Uterus (tissue), 2 donors: ENCODE measurements at regions not wholly inside any gene's neighbourhood (a gene's known extent, or its start where the extent isn't known, plus 50 kb on each side); places are given as distances from the start of the nearest gene placed in this dataset.

Source experiments
- POLR2A ChIP-seq, 2 donors: fragments of 450-650 bp; IDR thresholded peaks; one replicate each; pipeline ENCODE4 v1.6.1; 2016; ENCODE audit warnings: antibody characterized with exemption in 2 of 2, mild to moderate bottlenecking in 1 of 2, moderate library complexity in 1 of 2
- TF ChIP-seq, protein P1 (sequence below), 4 experiments: fragments of 200-600 bp in 2 of 4; fragments of 450-650 bp in 2 of 4; sonication (generic) in 2 of 4; IDR thresholded peaks; one replicate each; pipeline ENCODE4 v1.5.1; 2016 to 2019; ENCODE audit warnings: antibody characterized with exemption in 4 of 4, mild to moderate bottlenecking in 2 of 4, moderate library complexity in 1 of 4

DNA sequence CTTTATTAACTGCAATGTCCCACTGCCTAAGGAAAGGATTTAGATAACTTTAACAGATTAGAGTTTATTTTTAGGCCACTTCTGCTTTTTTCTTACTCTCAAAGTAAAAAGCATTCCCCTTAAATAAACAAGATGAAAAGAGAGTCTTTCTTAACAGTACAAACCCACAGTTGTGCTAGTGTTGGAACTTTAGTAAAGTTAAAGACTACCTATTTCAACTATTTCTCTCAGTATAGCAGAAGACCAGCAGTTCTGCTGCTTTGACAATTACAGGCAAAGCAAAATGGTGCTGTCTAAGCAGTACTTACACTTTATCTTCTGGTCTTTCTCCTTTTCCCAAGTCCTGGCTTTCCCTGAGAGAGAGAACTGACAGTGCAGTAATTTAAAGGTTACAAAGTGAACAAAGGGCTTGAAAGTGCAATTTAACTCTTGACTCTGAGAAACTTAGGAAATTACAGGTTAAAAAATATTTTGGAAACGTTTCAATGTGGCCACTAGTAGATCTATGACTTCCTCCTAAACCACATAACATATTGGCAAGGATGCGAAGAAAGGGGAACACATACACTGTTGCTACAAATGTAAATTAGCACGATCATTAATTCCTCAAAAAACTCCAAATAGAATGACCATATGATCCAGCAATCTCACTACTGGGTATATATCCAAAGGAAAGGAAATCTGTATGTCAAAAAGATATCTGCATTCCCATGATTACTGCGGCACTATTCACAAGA, 135.4 kb upstream of the POGK start:
- no peak for TF ChIP-seq POLR2A (IDR thresholded peaks at IDR 0.05)
- TF ChIP-seq, protein P1, sequence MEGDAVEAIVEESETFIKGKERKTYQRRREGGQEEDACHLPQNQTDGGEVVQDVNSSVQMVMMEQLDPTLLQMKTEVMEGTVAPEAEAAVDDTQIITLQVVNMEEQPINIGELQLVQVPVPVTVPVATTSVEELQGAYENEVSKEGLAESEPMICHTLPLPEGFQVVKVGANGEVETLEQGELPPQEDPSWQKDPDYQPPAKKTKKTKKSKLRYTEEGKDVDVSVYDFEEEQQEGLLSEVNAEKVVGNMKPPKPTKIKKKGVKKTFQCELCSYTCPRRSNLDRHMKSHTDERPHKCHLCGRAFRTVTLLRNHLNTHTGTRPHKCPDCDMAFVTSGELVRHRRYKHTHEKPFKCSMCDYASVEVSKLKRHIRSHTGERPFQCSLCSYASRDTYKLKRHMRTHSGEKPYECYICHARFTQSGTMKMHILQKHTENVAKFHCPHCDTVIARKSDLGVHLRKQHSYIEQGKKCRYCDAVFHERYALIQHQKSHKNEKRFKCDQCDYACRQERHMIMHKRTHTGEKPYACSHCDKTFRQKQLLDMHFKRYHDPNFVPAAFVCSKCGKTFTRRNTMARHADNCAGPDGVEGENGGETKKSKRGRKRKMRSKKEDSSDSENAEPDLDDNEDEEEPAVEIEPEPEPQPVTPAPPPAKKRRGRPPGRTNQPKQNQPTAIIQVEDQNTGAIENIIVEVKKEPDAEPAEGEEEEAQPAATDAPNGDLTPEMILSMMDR (IDR thresholded peaks at IDR 0.05): no peak
